GM21367 (cell line): ENCODE measurements at regions not wholly inside any gene's neighbourhood (a gene's known extent, or its start where the extent isn't known, plus 50 kb on each side); places are given as distances from the start of the nearest gene placed in this dataset.

Source experiments
- ATAC-seq: cut with Tn5 transposase; IDR thresholded peaks from one replicate; pipeline ENCODE4 v1.9.1; 2021; ENCODE audit not compliant: unreplicated experiment

GRCh38 chr12:90331262-90331661 lies 622.6 kb upstream of the ATP2B1 start:
- ATAC-seq = no peak

GRCh38 chr12:90327793-90328743 lies 619.4 kb upstream of the ATP2B1 start:
- ATAC-seq = no peak

- no peak for ATAC-seq
These were observed 614.6 kb upstream of the ATP2B1 start for GRCh38 chr12:90323217-90323616.

GRCh38 chr12:90322006-90322405 lies 613.4 kb upstream of the ATP2B1 start:
- ATAC-seq = no peak

- ATAC-seq = no peak
These were observed 612.7 kb upstream of the ATP2B1 start for GRCh38 chr12:90321369-90321768.

- ATAC-seq = no peak
These were observed 602.9 kb upstream of the ATP2B1 start for GRCh38 chr12:90311561-90311960.

GRCh38 chr12:90305379-90305778 lies 596.7 kb upstream of the ATP2B1 start:
- no peak for ATAC-seq

- ATAC-seq = no peak
These were observed 595.6 kb upstream of the ATP2B1 start for GRCh38 chr12:90304231-90304630.

- ATAC-seq = no peak
These were observed 595.1 kb upstream of the ATP2B1 start for GRCh38 chr12:90303771-90304170.

- ATAC-seq = no peak
These were observed 593.0 kb upstream of the ATP2B1 start for GRCh38 chr12:90301561-90302133.

GRCh38 chr12:90301095-90301494 lies 592.5 kb upstream of the ATP2B1 start:
- no peak for ATAC-seq

GRCh38 chr12:90299666-90300065 lies 591.0 kb upstream of the ATP2B1 start:
- ATAC-seq = no peak

GRCh38 chr12:90299121-90299520 lies 590.5 kb upstream of the ATP2B1 start:
- peak; percentile 95 for ATAC-seq

GRCh38 chr12:90298289-90298948 lies 589.8 kb upstream of the ATP2B1 start:
- ATAC-seq = no peak

- no peak for ATAC-seq
These were observed 587.2 kb upstream of the ATP2B1 start for GRCh38 chr12:90295858-90296257.

- no peak for ATAC-seq
These were observed 583.5 kb upstream of the ATP2B1 start for GRCh38 chr12:90292183-90292582.

- no peak for ATAC-seq
These were observed 582.6 kb upstream of the ATP2B1 start for GRCh38 chr12:90290980-90291975.

- no peak for ATAC-seq
These were observed 578.9 kb upstream of the ATP2B1 start for GRCh38 chr12:90287585-90287984.

- no peak for ATAC-seq
These were observed 572.7 kb upstream of the ATP2B1 start for GRCh38 chr12:90281154-90281868.

- ATAC-seq = no peak
These were observed 572.0 kb upstream of the ATP2B1 start for GRCh38 chr12:90280564-90281058.
